B cell (primary cell): ENCODE measurements at regions not wholly inside any gene's neighbourhood (a gene's known extent, or its start where the extent isn't known, plus 50 kb on each side); places are given as distances from the start of the nearest gene placed in this dataset.

ENCODE experiments used
- CTCF ChIP-seq: fragments of 200-600 bp; IDR thresholded peaks from one replicate; pipeline ENCODE4 v1.8.0; 2022; ENCODE audit warnings: antibody characterized with exemption, mild to moderate bottlenecking
- EZH2 ChIP-seq: IDR thresholded peaks from 2 replicates; pipeline ENCODE4 v1.6.1; 2012; ENCODE audit warnings: borderline replicate concordance, low read depth, mild to moderate bottlenecking, moderate library complexity, low read length; ENCODE audit not compliant: insufficient read depth, poor library complexity, severe bottlenecking

GRCh38 chr2:48045613-48046012 is 139.3 kb upstream of the FBXO11 start:
- TF ChIP-seq CTCF = no peak
- TF ChIP-seq EZH2 = no peak
